IMR-90 (cell line): ENCODE measurements at regions not wholly inside any gene's neighbourhood (a gene's known extent, or its start where the extent isn't known, plus 50 kb on each side); places are given as distances from the start of the nearest gene placed in this dataset.

Experiments
- ATAC-seq: fragments of 200-7000 bp; cut with Tn5 transposase; 2 replicates; pipeline ENCODE4 v1.9.1; 2020; ENCODE audit warnings: low read depth, mild to moderate bottlenecking, moderate library complexity
- BruUV-seq: library from RNA; stranded (reverse); fragments of 400-500 nt; replicated peaks from 2 replicates; lab custom pipeline; 2021; lab: Mats Ljungman, UMichigan
- CTCF ChIA-PET: fragments of 300-600 bp; formaldehyde crosslinking; extraction: SDS; loops from one replicate; lab custom pipeline; 2021; ENCODE audit warnings: antibody characterized with exemption; lab: Yijun Ruan, JAX
- POLR2A ChIA-PET: fragments of 300-600 bp; sonication (Branson Sonifier 250); formaldehyde crosslinking; loops from one replicate; lab custom pipeline; 2022; ENCODE audit warnings: antibody characterized with exemption; ENCODE audit not compliant: unreplicated experiment; lab: Charles Lee
- DNase-seq: peaks from one replicate; pipeline ENCODE4 v3.0.0; 2013
- H2AFZ ChIP-seq: replicated peaks from 2 replicates; pipeline ENCODE3; 2013; ENCODE audit warnings: low read length, mild to moderate bottlenecking; ENCODE audit not compliant: poor library complexity
- H2AK5ac ChIP-seq: 2 replicates; pipeline ENCODE4 v1.6.1; 2013; ENCODE audit warnings: low read depth, low read length, inconsistent platforms
- H2AK9ac ChIP-seq: replicated peaks from 2 replicates; pipeline ENCODE3; 2013; ENCODE audit warnings: mild to moderate bottlenecking, low read depth, low read length, moderate library complexity; ENCODE audit not compliant: poor library complexity
- H2BK120ac ChIP-seq: 2 replicates; pipeline ENCODE4 v1.6.1; 2013; ENCODE audit warnings: low read depth, low read length, inconsistent platforms
- H2BK15ac ChIP-seq: 3 replicates; pipeline ENCODE4 v1.6.1; 2013; ENCODE audit warnings: low read depth, low read length, inconsistent platforms
- H2BK20ac ChIP-seq: 2 replicates; pipeline ENCODE4 v1.6.1; 2013; ENCODE audit warnings: low read depth, mild to moderate bottlenecking, inconsistent platforms, low read length, moderate library complexity
- H2BK5ac ChIP-seq: 2 replicates; pipeline ENCODE4 v1.6.1; 2013; ENCODE audit warnings: mild to moderate bottlenecking, low read depth, low read length, inconsistent platforms; ENCODE audit not compliant: poor library complexity, severe bottlenecking
- H3K14ac ChIP-seq: replicated peaks from 2 replicates; pipeline ENCODE4 v1.6.1; 2013; ENCODE audit warnings: low read depth, low read length, inconsistent platforms
- H3K18ac ChIP-seq: 2 replicates; pipeline ENCODE4 v1.6.1; 2013; ENCODE audit warnings: low read depth, low read length, control low read depth
- H3K23ac ChIP-seq: 2 replicates; pipeline ENCODE4 v1.6.1; 2013; ENCODE audit warnings: low read depth, low read length, inconsistent platforms
- H3K27ac ChIP-seq: 2 replicates; pipeline ENCODE4 v1.5.1; 2013; ENCODE audit warnings: mild to moderate bottlenecking, control low read depth, low read length; ENCODE audit not compliant: insufficient read depth
- H3K27me3 ChIP-seq: 2 replicates; pipeline ENCODE4 v1.6.1; 2013; ENCODE audit warnings: low read length; ENCODE audit not compliant: control insufficient read depth, insufficient read depth
- H3K36me3 ChIP-seq: 2 replicates; pipeline ENCODE4 v1.6.1; 2013; ENCODE audit warnings: low read length, mixed read lengths; ENCODE audit not compliant: control insufficient read depth, insufficient read depth
- H3K4ac ChIP-seq: 2 replicates; pipeline ENCODE4 v1.6.1; 2013; ENCODE audit warnings: low read depth, low read length, inconsistent platforms
- H3K4me1 ChIP-seq: 2 replicates; pipeline ENCODE4 v1.6.1; 2013; ENCODE audit warnings: low read length, mixed read lengths; ENCODE audit not compliant: control insufficient read depth, insufficient read depth
- H3K4me2 ChIP-seq: 2 replicates; pipeline ENCODE4 v1.6.1; 2013; ENCODE audit warnings: low read depth, mild to moderate bottlenecking, control low read depth, low read length, moderate library complexity
- H3K4me3 ChIP-seq: 2 replicates; pipeline ENCODE4 v1.5.1; 2013; ENCODE audit warnings: low read depth, mild to moderate bottlenecking, control low read depth, low read length, moderate library complexity; ENCODE audit not compliant: insufficient read depth
- H3K56ac ChIP-seq: 2 replicates; pipeline ENCODE4 v1.6.1; 2013; ENCODE audit warnings: low read length, inconsistent platforms; ENCODE audit not compliant: insufficient read depth; ENCODE audit errors: extremely low read depth
- H3K79me1 ChIP-seq, 2 experiments: 2 replicates each; pipeline ENCODE4 v1.6.1; 2013; ENCODE audit warnings: low read length in 2 of 2, inconsistent platforms in 1 of 2, low read depth in 1 of 2
- H3K9ac ChIP-seq: 2 replicates; pipeline ENCODE4 v1.6.1; 2013; ENCODE audit warnings: low read depth, low read length, control low read depth
- H3K9me1 ChIP-seq: 2 replicates; pipeline ENCODE4 v1.6.1; 2013; ENCODE audit warnings: low read length, inconsistent platforms; ENCODE audit not compliant: insufficient read depth
- H3K9me3 ChIP-seq: 2 replicates; pipeline ENCODE4 v1.6.1; 2013; ENCODE audit warnings: low read length; ENCODE audit not compliant: control insufficient read depth, insufficient read depth
- H4K20me1 ChIP-seq: 2 replicates; pipeline ENCODE4 v1.6.1; 2013; ENCODE audit warnings: low read length, inconsistent platforms; ENCODE audit not compliant: insufficient read depth
- H4K5ac ChIP-seq: 2 replicates; pipeline ENCODE4 v1.6.1; 2013; ENCODE audit warnings: mild to moderate bottlenecking, low read depth, low read length, control low read depth
- H4K8ac ChIP-seq, 2 experiments: 2 replicates each; pipeline ENCODE4 v1.6.1; 2013; ENCODE audit warnings: low read depth in 2 of 2, low read length in 2 of 2, control low read depth in 1 of 2, inconsistent platforms in 1 of 2
- H4K91ac ChIP-seq: 2 replicates; pipeline ENCODE4 v1.6.1; 2013; ENCODE audit warnings: low read depth, low read length, inconsistent platforms; ENCODE audit not compliant: insufficient read depth
- BHLHE40 ChIP-seq: fragments of 150-350 bp; IDR thresholded peaks from 2 replicates; pipeline ENCODE4 v1.6.1; 2016; ENCODE audit warnings: mild to moderate bottlenecking, low read depth, low read length
- CEBPB ChIP-seq: IDR thresholded peaks from 2 replicates; pipeline ENCODE4 v1.6.1; 2012; ENCODE audit warnings: low read depth, low read length, improper control_type of control experiment
- CHD1 ChIP-seq: IDR thresholded peaks from 2 replicates; pipeline ENCODE4 v1.6.1; 2012; ENCODE audit warnings: low read depth, low read length, improper control_type of control experiment
- CTCF ChIP-seq: conservative IDR thresholded peaks from 2 replicates; pipeline ENCODE4 v1.5.1; 2012; ENCODE audit warnings: mild to moderate bottlenecking, low read depth, low read length, improper control_type of control experiment
- ELK1 ChIP-seq: fragments of 150-350 bp; IDR thresholded peaks from 2 replicates; pipeline ENCODE4 v1.6.1; 2016; ENCODE audit warnings: low read depth, mild to moderate bottlenecking, low read length, moderate library complexity, borderline replicate concordance
- MAFK ChIP-seq: IDR thresholded peaks from 2 replicates; pipeline ENCODE4 v1.6.1; 2012; ENCODE audit warnings: low read depth, low read length, improper control_type of control experiment
- MAZ ChIP-seq: IDR thresholded peaks from 2 replicates; pipeline ENCODE4 v1.6.1; 2012; ENCODE audit warnings: low read depth, mild to moderate bottlenecking, low read length, improper control_type of control experiment, moderate library complexity, borderline replicate concordance
- POLR2A ChIP-seq: IDR thresholded peaks from 2 replicates; pipeline ENCODE4 v1.6.1; 2012; ENCODE audit warnings: mild to moderate bottlenecking, low read depth, low read length
- RAD21 ChIP-seq: IDR thresholded peaks from 2 replicates; pipeline ENCODE4 v1.6.1; 2012; ENCODE audit warnings: low read length, improper control_type of control experiment
- RCOR1 ChIP-seq: IDR thresholded peaks from 2 replicates; pipeline ENCODE4 v1.6.1; 2012; ENCODE audit warnings: mild to moderate bottlenecking, low read length, improper control_type of control experiment; ENCODE audit not compliant: insufficient replicate concordance
- SMC3 ChIP-seq: fragments of 150-350 bp; IDR thresholded peaks from 2 replicates; pipeline ENCODE4 v1.6.1; 2016; ENCODE audit warnings: low read depth, mild to moderate bottlenecking, antibody characterized with exemption, low read length, moderate library complexity
- WGBS, 2 experiments: methylation state at CpG; one replicate each; pipeline versions ENCODE4 v1.1.5 to v1.1.7; 2013; ENCODE audit warnings: missing lambda C conversion rate in 2 of 2; ENCODE audit not compliant: insufficient read length in 1 of 2; ENCODE audit errors: extremely low coverage in 2 of 2; 5-methylcytosine and 5-hydroxymethylcytosine counted together
- dilution Hi-C: fragments of 300-500 bp; cut with HindIII; formaldehyde crosslinking; loops from one replicate; pipeline ENCODE4 v1.14.3; 2018; ENCODE audit warnings: low sequenced_read_pairs; ENCODE audit not compliant: unreplicated experiment
- in situ Hi-C: fragments of 300-500 bp; cut with MboI; formaldehyde crosslinking; loops from 3 replicates; pipeline ENCODE4 v1.14.3; 2019; ENCODE audit warnings: low sequenced_read_pairs, inconsistent platforms, mixed read lengths
- intact Hi-C: fragments of 100-400 bp; cut with micrococcal nuclease; formaldehyde crosslinking; loops from 2 replicates; pipeline ENCODE4 v1.10.0; 2022

GRCh38 chr5:101751105-101751504 is 545.0 kb downstream of the SLCO4C1 start:
- dilution Hi-C loops, result no loop called here
- H3K4ac ChIP-seq, result no peak overlapping the region
- ChIA-PET CTCF (no interaction called here), POLR2A (no interaction called here)
- no peak overlapping the region for H2AK5ac ChIP-seq
- no peak for TF ChIP-seq MAFK
- TF ChIP-seq CEBPB, result no peak
- TF ChIP-seq ELK1, result no peak
- TF ChIP-seq RCOR1, result no peak
- TF ChIP-seq RAD21, result no peak
- no peak for TF ChIP-seq CHD1
- TF ChIP-seq POLR2A, result no peak
- no peak for TF ChIP-seq MAZ
- no peak for TF ChIP-seq BHLHE40
- TF ChIP-seq CTCF, result no peak
- TF ChIP-seq SMC3, result no peak
- no peaks in the 10 kb centered on the region for H3K36me3 ChIP-seq
- no peak for ATAC-seq
- intact Hi-C loops, result no loop called here
- H2AFZ ChIP-seq, result no peak overlapping the region
- WGBS, 2 experiments, result no CpG with 5 or more reads among the region's 3 CpGs
- no peak overlapping the region for H2BK120ac ChIP-seq
- no peak overlapping the region for H4K8ac ChIP-seq
- no peak overlapping the region for H4K5ac ChIP-seq
- peaks cover 9% of the 10 kb centered on the region for H3K9me3 ChIP-seq
- no peaks in the 10 kb centered on the region for H3K79me1 ChIP-seq
- H3K9ac ChIP-seq, result no peak overlapping the region
- H3K14ac ChIP-seq, result no peak overlapping the region
- H3K4me2 ChIP-seq, result no peak overlapping the region
- no TSS peak for BruUV-seq
- H3K4me1 ChIP-seq, result no peaks in the 10 kb centered on the region
- H3K4me3 ChIP-seq, result no peak overlapping the region
- H3K9me1 ChIP-seq, result no peaks in the 10 kb centered on the region
- no peak overlapping the region for H2BK5ac ChIP-seq
- no peak overlapping the region for H3K56ac ChIP-seq
- H3K23ac ChIP-seq, result no peak overlapping the region
- no peak overlapping the region for H3K27ac ChIP-seq
- in situ Hi-C loops, result no loop called here
- H3K18ac ChIP-seq, result no peak overlapping the region
- no peak overlapping the region for H2BK20ac ChIP-seq
- DNase-seq, result no peak
- H2AK9ac ChIP-seq, result no peak overlapping the region
- no peaks in the 10 kb centered on the region for H4K20me1 ChIP-seq
- H2BK15ac ChIP-seq, result no peak overlapping the region
- H4K91ac ChIP-seq, result no peak overlapping the region
- no peaks in the 10 kb centered on the region for H3K27me3 ChIP-seq
